ENCODE measurements at regions not wholly inside any gene's neighbourhood (a gene's known extent, or its start where the extent isn't known, plus 50 kb on each side); places are given as distances from the start of the nearest gene placed in this dataset.

- no peak overlapping the region for H3K4me3 ChIP-seq
- TF ChIP-seq POLR2A (IDR thresholded peaks at IDR 0.05), result no peak
- no peak for DNase-seq
- intact Hi-C loops (cut with DNase I), result no loop called here
- H3K27ac ChIP-seq, result no peak overlapping the region
- no peaks in the 10 kb centered on the region for H3K9me3 ChIP-seq (replicated peaks in 1 of 3)
- no peaks in the 10 kb centered on the region for H3K27me3 ChIP-seq
- H3K36me3 ChIP-seq (replicated peaks in 1 of 2), result no peaks in the 10 kb centered on the region
- no peaks in the 10 kb centered on the region for H3K4me1 ChIP-seq (replicated peaks in 1 of 2)
- 89 to 96% (median 91%) methylated on average over 4 of the region's 4 CpGs for WGBS, 4 donors
Measured at GRCh38 chr3:59563072-59563605, 513.3 kb upstream of the CFAP20DC start.

- no peaks in the 10 kb centered on the region for H3K9me3 ChIP-seq (replicated peaks in 1 of 3)
- no peaks in the 10 kb centered on the region for H3K27me3 ChIP-seq
- no peaks in the 10 kb centered on the region for H3K4me1 ChIP-seq (replicated peaks in 1 of 2)
- intact Hi-C loops (cut with DNase I), result no loop called here
- TF ChIP-seq CTCF (IDR thresholded peaks at IDR 0.05) (no peak), POLR2A (IDR thresholded peaks at IDR 0.05) (no peak)
- no peak overlapping the region for H3K27ac ChIP-seq
- DNase-seq, result no peak
- WGBS, 4 donors, result 70 to 77% (median 75%) methylated on average over 4 of the region's 4 CpGs
- no peaks in the 10 kb centered on the region for H3K36me3 ChIP-seq (replicated peaks in 1 of 2)
- H3K4me3 ChIP-seq, result no peak overlapping the region
Measured at GRCh38 chr3:59559721-59560435, 510.1 kb upstream of the CFAP20DC start.

GRCh38 chr3:59558906-59559720 is 509.3 kb upstream of the CFAP20DC start:
- Histone ChIP-seq H3K27me3 (no peaks in the 10 kb centered on the region), H3K36me3 (replicated peaks in 1 of 2) (no peaks in the 10 kb centered on the region), H3K4me1 (replicated peaks in 1 of 2) (no peaks in the 10 kb centered on the region), H3K9me3 (replicated peaks in 1 of 3) (no peaks in the 10 kb centered on the region), H3K27ac (no peak overlapping the region), H3K4me3 (no peak overlapping the region)
- intact Hi-C loops (cut with DNase I), result no loop called here
- TF ChIP-seq POLR2A (IDR thresholded peaks at IDR 0.05), result no peak
- TF ChIP-seq CTCF (IDR thresholded peaks at IDR 0.05), result no peak
- 33 to 68% (median 56%) methylated on average over 1 of the region's 1 CpG for WGBS, 4 donors
- DNase-seq, result no peak

- TF ChIP-seq POLR2A (IDR thresholded peaks at IDR 0.05), result no peak
- no peak for TF ChIP-seq CTCF (IDR thresholded peaks at IDR 0.05)
- Histone ChIP-seq H3K27me3 (no peaks in the 10 kb centered on the region), H3K4me1 (replicated peaks in 1 of 2) (no peaks in the 10 kb centered on the region), H3K36me3 (replicated peaks in 1 of 2) (no peaks in the 10 kb centered on the region), H3K27ac (no peak overlapping the region), H3K9me3 (replicated peaks in 1 of 3) (no peaks in the 10 kb centered on the region), H3K4me3 (no peak overlapping the region)
- intact Hi-C loops (cut with DNase I), result no loop called here
- WGBS, 4 donors, result 74 to 86% (median 79%) methylated on average over 6 of the region's 6 CpGs
- DNase-seq, result no peak
Measured at GRCh38 chr3:59555593-59556315, 505.9 kb upstream of the CFAP20DC start.
